ENCODE measurements at regions not wholly inside any gene's neighbourhood (a gene's known extent, or its start where the extent isn't known, plus 50 kb on each side); places are given as distances from the start of the nearest gene placed in this dataset.

GRCh38 chr12:81950871-81951270 is 191.7 kb upstream of the PPFIA2 start:
- POLR2A ChIA-PET = no interaction called here
- H3K9ac ChIP-seq (ENCODE audit: insufficient read depth in 1 of 2, low read depth in 2 of 2, low read length in 2 of 2) = no peak overlapping the region
- H3K79me2 ChIP-seq (ENCODE audit: control insufficient read depth, insufficient read depth, low read length) = no peaks in the 10 kb centered on the region
- H2AFZ ChIP-seq (ENCODE audit: low read depth, low read length) = no peak overlapping the region
- DNase-seq (ENCODE audit: extremely low read depth in 1 of 4, low spot score in 3 of 4) (no peak), FAIRE-seq (no peak), ATAC-seq (no peak)
- no peak overlapping the region for H3K4me2 ChIP-seq (ENCODE audit: insufficient read depth, low read length)
- H3K36me3 ChIP-seq (ENCODE audit: control insufficient read depth, insufficient read depth, low read length) = no peaks in the 10 kb centered on the region
- no peak overlapping the region for H3K27ac ChIP-seq (ENCODE audit: extremely low read depth, low read depth, low read length)
- no TSS peak for BruUV-seq (replicated peaks)
- no peaks in the 10 kb centered on the region for H3K27me3 ChIP-seq (ENCODE audit: control insufficient read depth in 2 of 2, insufficient read depth in 2 of 2, low read length in 2 of 2)
- in situ Hi-C loops (cut with MboI) (no loop called here), intact Hi-C loops (cut with micrococcal nuclease) (no loop called here)
- H3K4me3 ChIP-seq = no peak overlapping the region
- no peaks in the 10 kb centered on the region for H3K9me1 ChIP-seq (ENCODE audit: control insufficient read depth, insufficient read depth, low read length)
- CTCF ChIA-PET (ENCODE audit: low intra/inter-chr PET ratio) = no interaction called here
- H4K20me1 ChIP-seq (replicated peaks; ENCODE audit: control insufficient read depth, insufficient read depth, low read length) = no peaks in the 10 kb centered on the region
- TF ChIP-seq MED1 (CRISPR knock-in tag; IDR thresholded peaks at IDR 0.05; ENCODE audit: borderline replicate concordance) (no peak), DEAF1 (CRISPR knock-in tag; IDR thresholded peaks at IDR 0.05) (no peak), ZNF785 (CRISPR knock-in tag; IDR thresholded peaks at IDR 0.05) (no peak), NONO (IDR thresholded peaks at IDR 0.05; ENCODE audit: low read depth in 2 of 2, low read length in 1 of 2) (no peak), RFX5 (IDR thresholded peaks at IDR 0.05; ENCODE audit: low read depth, low read length) (no peak), ARID2 (IDR thresholded peaks at IDR 0.05) (no peak)
- WGBS (ENCODE audit: insufficient coverage, low coverage, missing lambda C conversion rate) = 3% methylated on average over 3 of the region's 3 CpGs
- H3K4me1 ChIP-seq (replicated peaks in 1 of 2; ENCODE audit: control insufficient read depth in 2 of 2, insufficient read depth in 2 of 2, low read length in 2 of 2) = no peaks in the 10 kb centered on the region
- H3K9me3 ChIP-seq (replicated peaks; ENCODE audit: control insufficient read depth, insufficient read depth, low read depth, low read length) = no peaks in the 10 kb centered on the region

All from K562 (cell line).